ENCODE measurements at regions not wholly inside any gene's neighbourhood (a gene's known extent, or its start where the extent isn't known, plus 50 kb on each side); places are given as distances from the start of the nearest gene placed in this dataset.

DNA sequence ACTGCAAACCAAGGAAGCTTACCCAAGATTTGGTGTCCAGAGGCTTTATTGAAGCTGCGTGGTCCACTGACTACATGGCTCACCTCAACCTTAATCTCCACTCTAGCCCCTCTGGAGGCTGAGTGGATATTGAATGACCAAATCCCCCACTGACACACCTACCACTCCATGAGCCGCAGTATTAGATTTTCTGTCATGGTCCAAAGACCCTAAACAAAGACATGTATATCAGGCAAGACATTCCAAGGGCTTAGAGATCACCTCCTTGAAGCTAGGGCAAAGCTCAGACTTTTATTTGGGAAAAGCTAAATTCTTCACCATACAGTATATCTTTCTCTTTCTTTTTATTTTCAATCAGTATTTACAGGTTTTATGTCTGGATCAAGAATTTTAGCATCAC, 346.2 kb upstream of the CTNND2 start:
- Histone ChIP-seq H3K9me3 (ENCODE audit: control insufficient read depth, insufficient read depth, low read length) (no peaks in the 10 kb centered on the region), H3K4me1 (ENCODE audit: control insufficient read depth, low read length) (no peaks in the 10 kb centered on the region), H3K4me2 (ENCODE audit: low read length) (no peak overlapping the region), H3K27ac (ENCODE audit: low read depth, low read length) (no peak overlapping the region), H3K79me2 (ENCODE audit: control insufficient read depth, low read length) (no peaks in the 10 kb centered on the region), H4K20me1 (ENCODE audit: control insufficient read depth, insufficient read depth, low read depth, low read length) (no peaks in the 10 kb centered on the region), H3K9me2 (replicated peaks; ENCODE audit: control insufficient read depth, low read length) (no peaks in the 10 kb centered on the region), H3K4me3 (ENCODE audit: low read length) (no peak overlapping the region), H3K36me3 (ENCODE audit: control insufficient read depth, low read length) (no peaks in the 10 kb centered on the region), H3F3A (ENCODE audit: control insufficient read depth, insufficient read depth) (no peaks in the 10 kb centered on the region), H3K27me3 (ENCODE audit: control insufficient read depth, low read length) (no peaks in the 10 kb centered on the region)
- TF ChIP-seq EZH2phosphoT487 (IDR thresholded peaks at IDR 0.05; ENCODE audit: borderline replicate concordance, low read length) (no peak), CTCF (IDR thresholded peaks at IDR 0.05; ENCODE audit: low read depth, low read length, poor library complexity, severe bottlenecking) (no peak)

DNA sequence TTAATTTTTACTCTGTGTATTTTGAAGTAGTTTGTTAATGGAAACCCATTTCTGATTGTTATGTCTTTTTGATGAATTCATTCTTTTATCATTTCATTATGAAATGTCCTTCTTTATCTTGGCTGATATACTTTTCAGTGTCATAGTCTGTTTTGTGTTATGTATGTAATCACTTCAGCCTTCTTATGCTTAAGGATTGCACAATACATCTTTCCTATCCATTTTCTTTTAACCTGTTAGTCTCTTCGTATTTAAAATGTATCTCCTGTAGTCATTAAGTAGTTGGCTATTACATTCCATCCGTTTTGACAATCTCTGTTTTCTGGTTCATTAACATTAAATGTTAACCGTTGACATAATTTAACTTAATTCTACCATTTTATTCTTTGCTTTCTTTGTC, 344.6 kb upstream of the CTNND2 start:
- Histone ChIP-seq H3F3A (ENCODE audit: control insufficient read depth, insufficient read depth) (no peaks in the 10 kb centered on the region), H3K36me3 (ENCODE audit: control insufficient read depth, low read length) (no peaks in the 10 kb centered on the region), H3K9me2 (replicated peaks; ENCODE audit: control insufficient read depth, low read length) (no peaks in the 10 kb centered on the region), H3K4me1 (ENCODE audit: control insufficient read depth, low read length) (no peaks in the 10 kb centered on the region), H3K27me3 (ENCODE audit: control insufficient read depth, low read length) (no peaks in the 10 kb centered on the region), H3K4me2 (ENCODE audit: low read length) (no peak overlapping the region), H3K79me2 (ENCODE audit: control insufficient read depth, low read length) (no peaks in the 10 kb centered on the region), H4K20me1 (ENCODE audit: control insufficient read depth, insufficient read depth, low read depth, low read length) (no peaks in the 10 kb centered on the region), H3K27ac (ENCODE audit: low read depth, low read length) (no peak overlapping the region), H3K9me3 (ENCODE audit: control insufficient read depth, insufficient read depth, low read length) (no peaks in the 10 kb centered on the region), H3K4me3 (ENCODE audit: low read length) (no peak overlapping the region)
- TF ChIP-seq EZH2phosphoT487 (IDR thresholded peaks at IDR 0.05; ENCODE audit: borderline replicate concordance, low read length) (no peak), CTCF (IDR thresholded peaks at IDR 0.05; ENCODE audit: low read depth, low read length, poor library complexity, severe bottlenecking) (no peak)

DNA sequence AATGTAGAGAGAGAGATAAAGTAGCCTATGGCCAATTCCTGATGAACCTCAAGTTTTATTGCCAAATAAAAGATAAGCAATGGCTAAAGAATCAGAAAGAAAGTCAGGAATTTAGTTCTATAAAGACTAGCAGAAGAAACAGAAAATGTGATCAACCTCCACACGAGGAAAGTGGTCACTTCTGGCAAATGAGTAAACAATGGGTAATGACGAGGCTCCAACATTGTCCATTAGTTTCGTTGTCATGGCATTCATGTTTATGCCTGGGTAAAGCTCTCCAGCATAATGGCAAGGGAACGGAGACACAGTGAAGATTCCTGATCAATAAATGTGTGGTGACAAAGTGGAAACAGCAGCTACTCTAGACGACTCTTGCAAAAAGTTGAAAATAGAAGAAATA, 341.8 kb upstream of the CTNND2 start:
- no peak overlapping the region for H3K27ac ChIP-seq (ENCODE audit: low read depth, low read length)
- no peaks in the 10 kb centered on the region for H3K27me3 ChIP-seq (ENCODE audit: control insufficient read depth, low read length)
- H3K9me3 ChIP-seq (ENCODE audit: control insufficient read depth, insufficient read depth, low read length): no peaks in the 10 kb centered on the region
- H3K9me2 ChIP-seq (replicated peaks; ENCODE audit: control insufficient read depth, low read length): no peaks in the 10 kb centered on the region
- H3K79me2 ChIP-seq (ENCODE audit: control insufficient read depth, low read length): no peaks in the 10 kb centered on the region
- H3K4me3 ChIP-seq (ENCODE audit: low read length): no peak overlapping the region
- no peaks in the 10 kb centered on the region for H3K36me3 ChIP-seq (ENCODE audit: control insufficient read depth, low read length)
- H3K4me1 ChIP-seq (ENCODE audit: control insufficient read depth, low read length): no peaks in the 10 kb centered on the region
- no peak overlapping the region for H3K4me2 ChIP-seq (ENCODE audit: low read length)
- H3F3A ChIP-seq (ENCODE audit: control insufficient read depth, insufficient read depth): no peaks in the 10 kb centered on the region
- H4K20me1 ChIP-seq (ENCODE audit: control insufficient read depth, insufficient read depth, low read depth, low read length): no peaks in the 10 kb centered on the region
- TF ChIP-seq CTCF (IDR thresholded peaks at IDR 0.05; ENCODE audit: low read depth, low read length, poor library complexity, severe bottlenecking) (no peak), EZH2phosphoT487 (IDR thresholded peaks at IDR 0.05; ENCODE audit: borderline replicate concordance, low read length) (no peak)

- H3F3A ChIP-seq (ENCODE audit: control insufficient read depth, insufficient read depth): no peaks in the 10 kb centered on the region
- no peaks in the 10 kb centered on the region for H3K9me2 ChIP-seq (replicated peaks; ENCODE audit: control insufficient read depth, low read length)
- no peaks in the 10 kb centered on the region for H3K36me3 ChIP-seq (ENCODE audit: control insufficient read depth, low read length)
- no peak overlapping the region for H3K4me3 ChIP-seq (ENCODE audit: low read length)
- H3K79me2 ChIP-seq (ENCODE audit: control insufficient read depth, low read length): no peaks in the 10 kb centered on the region
- H3K27ac ChIP-seq (ENCODE audit: low read depth, low read length): no peak overlapping the region
- TF ChIP-seq CTCF (IDR thresholded peaks at IDR 0.05; ENCODE audit: low read depth, low read length, poor library complexity, severe bottlenecking): no peak
- TF ChIP-seq EZH2phosphoT487 (IDR thresholded peaks at IDR 0.05; ENCODE audit: borderline replicate concordance, low read length): no peak
- no peaks in the 10 kb centered on the region for H3K27me3 ChIP-seq (ENCODE audit: control insufficient read depth, low read length)
- H4K20me1 ChIP-seq (ENCODE audit: control insufficient read depth, insufficient read depth, low read depth, low read length): no peaks in the 10 kb centered on the region
- no peaks in the 10 kb centered on the region for H3K9me3 ChIP-seq (ENCODE audit: control insufficient read depth, insufficient read depth, low read length)
- H3K4me1 ChIP-seq (ENCODE audit: control insufficient read depth, low read length): no peaks in the 10 kb centered on the region
- H3K4me2 ChIP-seq (ENCODE audit: low read length): no peak overlapping the region
Measured at GRCh38 chr5:12245429-12245828, 341.2 kb upstream of the CTNND2 start.

Measured in DOHH2 (cell line).